ENCODE measurements at regions not wholly inside any gene's neighbourhood (a gene's known extent, or its start where the extent isn't known, plus 50 kb on each side); places are given as distances from the start of the nearest gene placed in this dataset.

DNA sequence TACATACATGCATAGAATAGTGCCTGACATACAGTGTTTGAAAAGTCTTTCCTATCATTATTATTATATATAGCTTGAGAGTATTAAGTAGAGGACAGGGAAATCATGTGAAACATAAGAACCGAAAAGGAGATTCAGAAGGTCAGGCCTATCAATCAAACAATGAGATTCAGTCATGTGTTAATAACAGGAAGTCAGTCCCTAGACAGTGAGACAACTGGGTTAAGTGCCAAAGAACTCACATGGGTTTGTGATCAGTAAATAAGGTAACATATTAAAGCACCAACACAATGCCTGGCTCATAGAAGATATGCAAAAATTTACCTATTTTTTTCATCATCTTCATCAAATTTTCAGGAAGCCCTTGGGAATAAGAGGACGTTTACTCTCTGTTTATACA, 174.3 kb upstream of the FAT3 start:
- ChIA-PET CTCF (no interaction called here), POLR2A (ENCODE audit: unreplicated experiment) (no interaction called here)
- no peak for ATAC-seq (ENCODE audit: low read depth)
- Histone ChIP-seq H3K18ac (ENCODE audit: low read depth, low read length) (no peak overlapping the region), H3K27ac (ENCODE audit: insufficient read depth, low read length) (no peak overlapping the region), H4K8ac (ENCODE audit: low read depth in 2 of 2, low read length in 2 of 2) (no peak overlapping the region), H2BK20ac (ENCODE audit: low read depth, low read length) (no peak overlapping the region), H2BK5ac (ENCODE audit: low read depth, low read length, poor library complexity, severe bottlenecking) (no peak overlapping the region), H3K79me1 (ENCODE audit: low read depth in 1 of 2, low read length in 2 of 2) (no peaks in the 10 kb centered on the region), H3K4me3 (ENCODE audit: insufficient read depth, low read depth, low read length) (no peak overlapping the region), H3K9ac (ENCODE audit: low read depth, low read length) (no peak overlapping the region), H3K9me3 (ENCODE audit: control insufficient read depth, insufficient read depth, low read length) (no peaks in the 10 kb centered on the region; the same call in 1 of the 2 replicates), H2BK15ac (ENCODE audit: low read depth, low read length) (no peak overlapping the region), H3K14ac (replicated peaks; ENCODE audit: low read depth, low read length) (no peak overlapping the region), H3K23ac (ENCODE audit: low read depth, low read length) (no peak overlapping the region), H2AFZ (replicated peaks; ENCODE audit: low read length, poor library complexity) (no peak overlapping the region), H4K20me1 (ENCODE audit: insufficient read depth, low read length) (no peaks in the 10 kb centered on the region), H2AK9ac (replicated peaks; ENCODE audit: low read depth, low read length, poor library complexity) (no peak overlapping the region), H3K4me1 (ENCODE audit: control insufficient read depth, insufficient read depth, low read length) (no peaks in the 10 kb centered on the region), H2BK120ac (ENCODE audit: low read depth, low read length) (no peak overlapping the region), H3K36me3 (ENCODE audit: control insufficient read depth, insufficient read depth, low read length) (no peaks in the 10 kb centered on the region), H4K5ac (ENCODE audit: low read depth, low read length) (no peak overlapping the region), H3K56ac (ENCODE audit: extremely low read depth, insufficient read depth, low read length) (no peak overlapping the region), H3K27me3 (ENCODE audit: control insufficient read depth, insufficient read depth, low read length) (no peaks in the 10 kb centered on the region), H4K91ac (ENCODE audit: insufficient read depth, low read depth, low read length) (no peak overlapping the region), H3K4ac (ENCODE audit: low read depth, low read length) (no peak overlapping the region), H3K9me1 (ENCODE audit: insufficient read depth, low read length) (no peaks in the 10 kb centered on the region), H2AK5ac (ENCODE audit: low read depth, low read length) (no peak overlapping the region), H3K4me2 (ENCODE audit: low read depth, low read length) (no peak overlapping the region)
- dilution Hi-C loops (cut with HindIII; ENCODE audit: low sequenced_read_pairs, unreplicated experiment): no loop called here
- no TSS peak for BruUV-seq (replicated peaks)
- in situ Hi-C loops (cut with MboI; ENCODE audit: low sequenced_read_pairs): no loop called here
- intact Hi-C loops (cut with micrococcal nuclease): no loop called here
- DNase-seq: no peak
- 17% methylated on average over 1 of the region's 2 CpGs; no CpG with 5 or more reads in 1 of the 2 experiments for WGBS, 2 experiments (ENCODE audit: extremely low coverage in 2 of 2, insufficient read length in 1 of 2)
- no peak for TF ChIP-seq CHD1 (IDR thresholded peaks at IDR 0.05; ENCODE audit: low read depth, low read length)
- TF ChIP-seq MAZ (IDR thresholded peaks at IDR 0.05; ENCODE audit: borderline replicate concordance, low read depth, low read length): no peak
- TF ChIP-seq RFX5 (IDR thresholded peaks at IDR 0.05; ENCODE audit: low read depth, low read length): no peak
- no peak for TF ChIP-seq MAFK (IDR thresholded peaks at IDR 0.05; ENCODE audit: low read depth, low read length)
- TF ChIP-seq CTCF (conservative IDR thresholded peaks at IDR 0.05; ENCODE audit: low read depth, low read length): no peak
- TF ChIP-seq POLR2A (IDR thresholded peaks at IDR 0.05; ENCODE audit: low read depth, low read length): no peak
- no peak for TF ChIP-seq NFE2L2 (IDR thresholded peaks at IDR 0.05; ENCODE audit: low read depth, low read length)
- TF ChIP-seq RAD21 (IDR thresholded peaks at IDR 0.05; ENCODE audit: low read length): no peak
- no peak for TF ChIP-seq BHLHE40 (IDR thresholded peaks at IDR 0.05; ENCODE audit: low read depth, low read length)
- TF ChIP-seq MXI1 (IDR thresholded peaks at IDR 0.05; ENCODE audit: borderline replicate concordance, low read depth, low read length): no peak
- TF ChIP-seq, protein P1, sequence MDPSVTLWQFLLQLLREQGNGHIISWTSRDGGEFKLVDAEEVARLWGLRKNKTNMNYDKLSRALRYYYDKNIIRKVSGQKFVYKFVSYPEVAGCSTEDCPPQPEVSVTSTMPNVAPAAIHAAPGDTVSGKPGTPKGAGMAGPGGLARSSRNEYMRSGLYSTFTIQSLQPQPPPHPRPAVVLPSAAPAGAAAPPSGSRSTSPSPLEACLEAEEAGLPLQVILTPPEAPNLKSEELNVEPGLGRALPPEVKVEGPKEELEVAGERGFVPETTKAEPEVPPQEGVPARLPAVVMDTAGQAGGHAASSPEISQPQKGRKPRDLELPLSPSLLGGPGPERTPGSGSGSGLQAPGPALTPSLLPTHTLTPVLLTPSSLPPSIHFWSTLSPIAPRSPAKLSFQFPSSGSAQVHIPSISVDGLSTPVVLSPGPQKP (IDR thresholded peaks at IDR 0.05; ENCODE audit: borderline replicate concordance, low read depth, low read length): no peak
- TF ChIP-seq SMC3 (IDR thresholded peaks at IDR 0.05; ENCODE audit: low read depth, low read length): no peak
- no peak for TF ChIP-seq USF2 (IDR thresholded peaks at IDR 0.05; ENCODE audit: low read depth, low read length)
- TF ChIP-seq RCOR1 (IDR thresholded peaks at IDR 0.05; ENCODE audit: insufficient replicate concordance, low read length): no peak
- TF ChIP-seq CEBPB (IDR thresholded peaks at IDR 0.05; ENCODE audit: low read depth, low read length): no peak
- no peak for TF ChIP-seq FOS (IDR thresholded peaks at IDR 0.05; ENCODE audit: low read depth, low read length)

Data from IMR-90 (cell line).